Vagina (tissue), 2 donors: ENCODE measurements at regions not wholly inside any gene's neighbourhood (a gene's known extent, or its start where the extent isn't known, plus 50 kb on each side); places are given as distances from the start of the nearest gene placed in this dataset.

Experiments used
- POLR2AphosphoS5 ChIP-seq, 2 donors: sonication (generic); formaldehyde crosslinking; IDR thresholded peaks; one replicate each; pipeline ENCODE4 v1.9.0; 2017; ENCODE audit warnings: antibody characterized with exemption in 2 of 2, mild to moderate bottlenecking in 2 of 2, low read depth in 1 of 2; ENCODE audit not compliant: insufficient read depth in 1 of 2
- TF ChIP-seq, protein P1 (sequence below), 3 experiments: fragments of 450-650 bp in 2 of 3; fragments of 200-600 bp in 1 of 3; sonication (generic) in 1 of 3; IDR thresholded peaks; one replicate each; pipeline ENCODE4 v1.5.1; 2017 to 2019; ENCODE audit warnings: antibody characterized with exemption in 3 of 3, mild to moderate bottlenecking in 2 of 3, moderate library complexity in 2 of 3

DNA sequence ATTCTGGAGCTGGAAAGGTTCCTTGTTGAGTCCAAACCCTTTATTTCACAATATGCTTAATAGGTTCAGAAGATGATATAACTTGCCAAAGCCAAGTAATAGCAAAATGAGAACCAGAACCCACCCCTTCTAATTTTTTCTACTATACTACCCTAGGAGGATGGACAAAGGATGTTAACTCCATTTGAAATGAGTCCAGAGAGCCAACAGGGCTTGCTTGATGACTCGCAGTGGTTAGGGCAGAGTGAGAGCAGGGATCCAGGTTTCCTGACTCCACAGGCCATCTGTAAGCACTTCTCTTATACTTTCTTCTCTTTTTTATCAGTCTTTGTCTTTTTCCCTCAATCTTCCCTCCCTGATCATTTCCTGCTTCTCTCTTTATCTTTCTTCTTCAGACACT is 668.1 kb downstream of the MED13L start:
- TF ChIP-seq, protein P1, sequence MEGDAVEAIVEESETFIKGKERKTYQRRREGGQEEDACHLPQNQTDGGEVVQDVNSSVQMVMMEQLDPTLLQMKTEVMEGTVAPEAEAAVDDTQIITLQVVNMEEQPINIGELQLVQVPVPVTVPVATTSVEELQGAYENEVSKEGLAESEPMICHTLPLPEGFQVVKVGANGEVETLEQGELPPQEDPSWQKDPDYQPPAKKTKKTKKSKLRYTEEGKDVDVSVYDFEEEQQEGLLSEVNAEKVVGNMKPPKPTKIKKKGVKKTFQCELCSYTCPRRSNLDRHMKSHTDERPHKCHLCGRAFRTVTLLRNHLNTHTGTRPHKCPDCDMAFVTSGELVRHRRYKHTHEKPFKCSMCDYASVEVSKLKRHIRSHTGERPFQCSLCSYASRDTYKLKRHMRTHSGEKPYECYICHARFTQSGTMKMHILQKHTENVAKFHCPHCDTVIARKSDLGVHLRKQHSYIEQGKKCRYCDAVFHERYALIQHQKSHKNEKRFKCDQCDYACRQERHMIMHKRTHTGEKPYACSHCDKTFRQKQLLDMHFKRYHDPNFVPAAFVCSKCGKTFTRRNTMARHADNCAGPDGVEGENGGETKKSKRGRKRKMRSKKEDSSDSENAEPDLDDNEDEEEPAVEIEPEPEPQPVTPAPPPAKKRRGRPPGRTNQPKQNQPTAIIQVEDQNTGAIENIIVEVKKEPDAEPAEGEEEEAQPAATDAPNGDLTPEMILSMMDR (IDR thresholded peaks at IDR 0.05) = no peak
- no peak for TF ChIP-seq POLR2AphosphoS5 (IDR thresholded peaks at IDR 0.05; ENCODE audit: insufficient read depth in 1 of 2, low read depth in 1 of 2)
